GM23338 (cell line): ENCODE measurements at regions not wholly inside any gene's neighbourhood (a gene's known extent, or its start where the extent isn't known, plus 50 kb on each side); places are given as distances from the start of the nearest gene placed in this dataset.
A peak's percentile ranks its signal among the peaks of the same experiment; 100 is the strongest.

ENCODE experiments used
- ATAC-seq: fragments of 200-7000 bp; cut with Tn5 transposase; 3 replicates; pipeline ENCODE4 v1.9.1; 2020
- DNase-seq: peaks from one replicate; pipeline ENCODE4 v3.0.0-alpha.2; 2015; ENCODE audit warnings: low spot score
- H2AFZ ChIP-seq: fragments of 200-600 bp; sonication (generic); 2 replicates; pipeline ENCODE4 v1.8.0; 2016; ENCODE audit warnings: antibody characterized with exemption, mild to moderate bottlenecking, moderate library complexity
- H3F3A ChIP-seq: fragments of 200-600 bp; sonication (generic); replicated peaks from 2 replicates; pipeline ENCODE4 v1.8.0; 2017; ENCODE audit warnings: antibody characterized with exemption, mixed run types, low read depth
- H3K27ac ChIP-seq: fragments of 200-600 bp; sonication (generic); 2 replicates; pipeline ENCODE4 v1.6.1; 2016; ENCODE audit warnings: low read depth
- H3K27me3 ChIP-seq: fragments of 200-600 bp; sonication (generic); 2 replicates; pipeline ENCODE4 v1.8.0; 2016; ENCODE audit warnings: mild to moderate bottlenecking, mixed run types, moderate library complexity; ENCODE audit not compliant: insufficient read depth
- H3K36me3 ChIP-seq: fragments of 200-600 bp; sonication (generic); 2 replicates; pipeline ENCODE4 v1.8.0; 2016; ENCODE audit warnings: mild to moderate bottlenecking; ENCODE audit not compliant: insufficient read depth
- H3K4me1 ChIP-seq: fragments of 200-600 bp; sonication (generic); 2 replicates; pipeline ENCODE4 v1.8.0; 2016; ENCODE audit warnings: mild to moderate bottlenecking, moderate library complexity; ENCODE audit not compliant: insufficient read depth
- H3K4me2 ChIP-seq: fragments of 200-600 bp; sonication (generic); 2 replicates; pipeline ENCODE4 v1.7.1; 2017; ENCODE audit warnings: mixed run types
- H3K4me3 ChIP-seq: fragments of 200-600 bp; sonication (generic); 2 replicates; pipeline ENCODE4 v1.6.1; 2016; ENCODE audit warnings: mixed run types
- H3K79me2 ChIP-seq: fragments of 200-600 bp; sonication (generic); replicated peaks from 2 replicates; pipeline ENCODE4 v1.8.0; 2017; ENCODE audit warnings: mild to moderate bottlenecking; ENCODE audit not compliant: insufficient read depth
- H3K9me2 ChIP-seq: fragments of 200-600 bp; sonication (generic); 2 replicates; pipeline ENCODE4 v1.8.0; 2017; ENCODE audit not compliant: insufficient read depth
- H4K20me1 ChIP-seq: fragments of 200-600 bp; sonication (generic); replicated peaks from 2 replicates; pipeline ENCODE4 v1.8.0; 2017; ENCODE audit warnings: mild to moderate bottlenecking; ENCODE audit not compliant: insufficient read depth
- H3K27ac Mint-ChIP-seq: 2 replicates; pipeline ENCODE4 v1.8.0; 2020; ENCODE audit warnings: inconsistent platforms, mild to moderate bottlenecking, moderate library complexity, mixed read lengths
- H3K27me3 Mint-ChIP-seq: 3 replicates; pipeline ENCODE4 v1.8.0; 2022; ENCODE audit warnings: low read depth, mild to moderate bottlenecking, moderate library complexity, mixed read lengths, inconsistent platforms; ENCODE audit not compliant: insufficient read depth, poor library complexity
- H3K36me3 Mint-ChIP-seq: 3 replicates; pipeline ENCODE4 v1.8.0; 2021; ENCODE audit warnings: low read depth, mild to moderate bottlenecking, inconsistent platforms, moderate library complexity, mixed read lengths
- H3K4me1 Mint-ChIP-seq: 3 replicates; pipeline ENCODE4 v1.8.0; 2020; ENCODE audit warnings: mild to moderate bottlenecking, inconsistent platforms, mixed read lengths
- H3K4me3 Mint-ChIP-seq: 3 replicates; pipeline ENCODE4 v1.8.0; 2021; ENCODE audit warnings: moderate library complexity, mild to moderate bottlenecking, inconsistent platforms, mixed read lengths
- H3K9me3 Mint-ChIP-seq: 3 replicates; pipeline ENCODE4 v1.8.0; 2020; ENCODE audit warnings: moderate library complexity, mild to moderate bottlenecking, inconsistent platforms, mixed read lengths
- CREB1 ChIP-seq: fragments of 250-450 bp; sonication (Bioruptor Pico); IDR thresholded peaks from 2 replicates; pipeline ENCODE4 v1.5.0; 2020; ENCODE audit warnings: low read depth, mild to moderate bottlenecking, moderate library complexity
- ETS1 ChIP-seq: IDR thresholded peaks from 2 replicates; pipeline ENCODE4 v1.6.1; 2016; ENCODE audit warnings: antibody characterized with exemption
- EZH2 ChIP-seq: fragments of 200-600 bp; sonication (generic); IDR thresholded peaks from one replicate; pipeline ENCODE4 v1.8.0; 2017; ENCODE audit warnings: antibody characterized with exemption, mild to moderate bottlenecking, low read depth; ENCODE audit not compliant: unreplicated experiment
- EZH2phosphoT487 ChIP-seq: fragments of 200-600 bp; sonication (generic); IDR thresholded peaks from one replicate; pipeline ENCODE4 v1.8.1; 2018; ENCODE audit warnings: antibody characterized with exemption; ENCODE audit not compliant: unreplicated experiment
- JUNB ChIP-seq: IDR thresholded peaks from one replicate; pipeline ENCODE4 v1.6.1; 2016; ENCODE audit warnings: antibody characterized with exemption; ENCODE audit not compliant: unreplicated experiment
- NANOG ChIP-seq: IDR thresholded peaks from 2 replicates; pipeline ENCODE4 v1.6.1; 2016; ENCODE audit warnings: antibody characterized with exemption, borderline replicate concordance
- POLR2AphosphoS5 ChIP-seq: IDR thresholded peaks from 2 replicates; pipeline ENCODE4 v1.6.1; 2016; ENCODE audit warnings: antibody characterized with exemption, low read depth
- REST ChIP-seq: IDR thresholded peaks from one replicate; pipeline ENCODE4 v1.6.1; 2018; ENCODE audit warnings: antibody characterized with exemption; ENCODE audit not compliant: unreplicated experiment
- STAT1 ChIP-seq: IDR thresholded peaks from one replicate; pipeline ENCODE4 v1.6.1; 2016; ENCODE audit warnings: antibody characterized with exemption; ENCODE audit not compliant: unreplicated experiment
- ZNF114 ChIP-seq: fragments of 250-450 bp; sonication (Bioruptor Pico); IDR thresholded peaks from 2 replicates; pipeline ENCODE4 v1.5.0; 2020; ENCODE audit warnings: mild to moderate bottlenecking, moderate library complexity
- ZNF331 ChIP-seq: fragments of 250-450 bp; sonication (Bioruptor Pico); IDR thresholded peaks from 2 replicates; pipeline ENCODE4 v1.5.0; 2020; ENCODE audit warnings: low read depth, mild to moderate bottlenecking, moderate library complexity
- TF ChIP-seq, protein P1 (sequence below), 2 experiments: fragments of 200-600 bp in 1 of 2; sonication (generic) in 1 of 2; conservative IDR thresholded peaks; 2 replicates each; pipeline versions ENCODE4 v1.5.1 to v1.6.1; 2016 to 2017; ENCODE audit warnings: antibody characterized with exemption in 2 of 2, low read depth in 2 of 2, mild to moderate bottlenecking in 2 of 2, moderate library complexity in 1 of 2
- TF ChIP-seq, protein P2 (sequence below): fragments of 250-450 bp; sonication (Bioruptor Pico); IDR thresholded peaks from 2 replicates; pipeline ENCODE4 v1.5.0; 2020; ENCODE audit warnings: mild to moderate bottlenecking, moderate library complexity

DNA sequence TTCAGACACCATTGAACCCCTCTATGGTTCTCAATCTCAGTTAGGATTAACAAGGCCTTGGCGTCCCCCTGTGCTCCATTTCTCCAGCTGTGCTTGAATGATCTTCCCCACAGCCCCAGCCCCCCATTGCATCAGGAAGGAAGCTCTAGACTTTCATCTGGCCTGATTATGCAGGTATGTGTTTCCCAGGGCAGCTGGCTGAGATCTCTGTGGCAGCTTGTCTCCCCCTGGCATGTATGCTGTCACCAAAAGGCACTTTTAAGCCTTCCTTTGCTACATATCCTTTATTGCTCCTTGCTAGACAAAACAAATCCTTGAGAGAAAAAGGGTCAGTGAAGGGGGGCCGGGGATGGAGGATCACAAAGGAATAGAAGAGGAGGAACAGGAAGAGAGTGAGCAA lies 1056.0 kb upstream of the SLIT2 start:
- no peaks in the 10 kb centered on the region for H3K79me2 ChIP-seq
- Mint-ChIP-seq H3K4me1 (peaks cover 38% of the 10 kb centered on the region), H3K27ac (peak overlapping the region; percentile 94), H3K27me3 (peaks cover 11% of the 10 kb centered on the region), H3K4me3 (no peak overlapping the region; the same call in 2 of the 3 replicates), H3K9me3 (peaks cover 29% of the 10 kb centered on the region), H3K36me3 (peaks cover 39% of the 10 kb centered on the region)
- DNase-seq (peak; percentile 89), ATAC-seq (peak; percentile 95)
- H3K4me3 ChIP-seq = no peak overlapping the region
- H3K4me1 ChIP-seq = peaks cover 32% of the 10 kb centered on the region
- H3K27ac ChIP-seq = peak overlapping the region; percentile 94
- H4K20me1 ChIP-seq = no peaks in the 10 kb centered on the region
- H3K9me2 ChIP-seq = peaks cover 15% of the 10 kb centered on the region; the same call in 1 of the 2 replicates
- no peaks in the 10 kb centered on the region; the same call in 1 of the 2 replicates for H3K36me3 ChIP-seq
- H3F3A ChIP-seq = no peaks in the 10 kb centered on the region
- TF ChIP-seq CREB1 (0 out of 2 replicates have a peak, but pooled peaks have one; percentile 32), ETS1 (peak; percentile 86), JUNB (no peak), ZNF114 (CRISPR knock-in tag) (0 out of 2 replicates have a peak, but pooled peaks have one; percentile 52), ZNF331 (CRISPR knock-in tag) (no peak), EZH2phosphoT487 (no peak), EZH2 (no peak), STAT1 (no peak), POLR2AphosphoS5 (0 out of 2 replicates have a peak, but pooled peaks have one; percentile 20), NANOG (peak; percentile 60; the same call in 1 of the 2 replicates), REST (no peak)
- TF ChIP-seq, protein P1, sequence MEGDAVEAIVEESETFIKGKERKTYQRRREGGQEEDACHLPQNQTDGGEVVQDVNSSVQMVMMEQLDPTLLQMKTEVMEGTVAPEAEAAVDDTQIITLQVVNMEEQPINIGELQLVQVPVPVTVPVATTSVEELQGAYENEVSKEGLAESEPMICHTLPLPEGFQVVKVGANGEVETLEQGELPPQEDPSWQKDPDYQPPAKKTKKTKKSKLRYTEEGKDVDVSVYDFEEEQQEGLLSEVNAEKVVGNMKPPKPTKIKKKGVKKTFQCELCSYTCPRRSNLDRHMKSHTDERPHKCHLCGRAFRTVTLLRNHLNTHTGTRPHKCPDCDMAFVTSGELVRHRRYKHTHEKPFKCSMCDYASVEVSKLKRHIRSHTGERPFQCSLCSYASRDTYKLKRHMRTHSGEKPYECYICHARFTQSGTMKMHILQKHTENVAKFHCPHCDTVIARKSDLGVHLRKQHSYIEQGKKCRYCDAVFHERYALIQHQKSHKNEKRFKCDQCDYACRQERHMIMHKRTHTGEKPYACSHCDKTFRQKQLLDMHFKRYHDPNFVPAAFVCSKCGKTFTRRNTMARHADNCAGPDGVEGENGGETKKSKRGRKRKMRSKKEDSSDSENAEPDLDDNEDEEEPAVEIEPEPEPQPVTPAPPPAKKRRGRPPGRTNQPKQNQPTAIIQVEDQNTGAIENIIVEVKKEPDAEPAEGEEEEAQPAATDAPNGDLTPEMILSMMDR (conservative IDR thresholded peaks at IDR 0.05; ENCODE audit: low read depth in 2 of 2) = peak in 1 of 2 experiments; percentile 10; a peak in 1 of 4 replicates
- TF ChIP-seq, protein P2, sequence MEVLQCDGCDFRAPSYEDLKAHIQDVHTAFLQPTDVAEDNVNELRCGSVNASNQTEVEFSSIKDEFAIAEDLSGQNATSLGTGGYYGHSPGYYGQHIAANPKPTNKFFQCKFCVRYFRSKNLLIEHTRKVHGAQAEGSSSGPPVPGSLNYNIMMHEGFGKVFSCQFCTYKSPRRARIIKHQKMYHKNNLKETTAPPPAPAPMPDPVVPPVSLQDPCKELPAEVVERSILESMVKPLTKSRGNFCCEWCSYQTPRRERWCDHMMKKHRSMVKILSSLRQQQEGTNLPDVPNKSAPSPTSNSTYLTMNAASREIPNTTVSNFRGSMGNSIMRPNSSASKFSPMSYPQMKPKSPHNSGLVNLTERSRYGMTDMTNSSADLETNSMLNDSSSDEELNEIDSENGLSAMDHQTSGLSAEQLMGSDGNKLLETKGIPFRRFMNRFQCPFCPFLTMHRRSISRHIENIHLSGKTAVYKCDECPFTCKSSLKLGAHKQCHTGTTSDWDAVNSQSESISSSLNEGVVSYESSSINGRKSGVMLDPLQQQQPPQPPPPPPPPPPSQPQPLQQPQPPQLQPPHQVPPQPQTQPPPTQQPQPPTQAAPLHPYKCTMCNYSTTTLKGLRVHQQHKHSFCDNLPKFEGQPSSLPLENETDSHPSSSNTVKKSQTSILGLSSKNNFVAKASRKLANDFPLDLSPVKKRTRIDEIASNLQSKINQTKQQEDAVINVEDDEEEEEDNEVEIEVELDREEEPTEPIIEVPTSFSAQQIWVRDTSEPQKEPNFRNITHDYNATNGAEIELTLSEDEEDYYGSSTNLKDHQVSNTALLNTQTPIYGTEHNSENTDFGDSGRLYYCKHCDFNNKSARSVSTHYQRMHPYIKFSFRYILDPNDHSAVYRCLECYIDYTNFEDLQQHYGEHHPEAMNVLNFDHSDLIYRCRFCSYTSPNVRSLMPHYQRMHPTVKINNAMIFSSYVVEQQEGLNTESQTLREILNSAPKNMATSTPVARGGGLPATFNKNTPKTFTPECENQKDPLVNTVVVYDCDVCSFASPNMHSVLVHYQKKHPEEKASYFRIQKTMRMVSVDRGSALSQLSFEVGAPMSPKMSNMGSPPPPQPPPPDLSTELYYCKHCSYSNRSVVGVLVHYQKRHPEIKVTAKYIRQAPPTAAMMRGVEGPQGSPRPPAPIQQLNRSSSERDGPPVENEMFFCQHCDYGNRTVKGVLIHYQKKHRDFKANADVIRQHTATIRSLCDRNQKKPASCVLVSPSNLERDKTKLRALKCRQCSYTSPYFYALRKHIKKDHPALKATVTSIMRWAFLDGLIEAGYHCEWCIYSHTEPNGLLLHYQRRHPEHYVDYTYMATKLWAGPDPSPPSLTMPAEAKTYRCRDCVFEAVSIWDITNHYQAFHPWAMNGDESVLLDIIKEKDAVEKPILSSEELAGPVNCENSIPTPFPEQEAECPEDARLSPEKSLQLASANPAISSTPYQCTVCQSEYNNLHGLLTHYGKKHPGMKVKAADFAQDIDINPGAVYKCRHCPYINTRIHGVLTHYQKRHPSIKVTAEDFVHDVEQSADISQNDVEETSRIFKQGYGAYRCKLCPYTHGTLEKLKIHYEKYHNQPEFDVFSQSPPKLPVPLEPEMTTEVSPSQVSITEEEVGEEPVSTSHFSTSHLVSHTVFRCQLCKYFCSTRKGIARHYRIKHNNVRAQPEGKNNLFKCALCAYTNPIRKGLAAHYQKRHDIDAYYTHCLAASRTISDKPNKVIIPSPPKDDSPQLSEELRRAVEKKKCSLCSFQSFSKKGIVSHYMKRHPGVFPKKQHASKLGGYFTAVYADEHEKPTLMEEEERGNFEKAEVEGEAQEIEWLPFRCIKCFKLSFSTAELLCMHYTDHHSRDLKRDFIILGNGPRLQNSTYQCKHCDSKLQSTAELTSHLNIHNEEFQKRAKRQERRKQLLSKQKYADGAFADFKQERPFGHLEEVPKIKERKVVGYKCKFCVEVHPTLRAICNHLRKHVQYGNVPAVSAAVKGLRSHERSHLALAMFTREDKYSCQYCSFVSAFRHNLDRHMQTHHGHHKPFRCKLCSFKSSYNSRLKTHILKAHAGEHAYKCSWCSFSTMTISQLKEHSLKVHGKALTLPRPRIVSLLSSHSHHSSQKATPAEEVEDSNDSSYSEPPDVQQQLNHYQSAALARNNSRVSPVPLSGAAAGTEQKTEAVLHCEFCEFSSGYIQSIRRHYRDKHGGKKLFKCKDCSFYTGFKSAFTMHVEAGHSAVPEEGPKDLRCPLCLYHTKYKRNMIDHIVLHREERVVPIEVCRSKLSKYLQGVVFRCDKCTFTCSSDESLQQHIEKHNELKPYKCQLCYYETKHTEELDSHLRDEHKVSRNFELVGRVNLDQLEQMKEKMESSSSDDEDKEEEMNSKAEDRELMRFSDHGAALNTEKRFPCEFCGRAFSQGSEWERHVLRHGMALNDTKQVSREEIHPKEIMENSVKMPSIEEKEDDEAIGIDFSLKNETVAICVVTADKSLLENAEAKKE (CRISPR knock-in tag) = peak; percentile 76; the same call in 1 of the 2 replicates
- H3K27me3 ChIP-seq = no peaks in the 10 kb centered on the region
- H3K4me2 ChIP-seq = no peak overlapping the region
- no peak overlapping the region for H2AFZ ChIP-seq
